ENCODE measurements at regions not wholly inside any gene's neighbourhood (a gene's known extent, or its start where the extent isn't known, plus 50 kb on each side); places are given as distances from the start of the nearest gene placed in this dataset.
A peak's percentile ranks its signal among the peaks of the same experiment; 100 is the strongest.

- H3K27me3 ChIP-seq: no peaks in the 10 kb centered on the region
- intact Hi-C loops (cut with DNase I): no loop called here
- DNase-seq: peak in 1 of 4 donors; percentile 3
- no peak overlapping the region for H3K27ac ChIP-seq
- ATAC-seq: no peak
- no peaks in the 10 kb centered on the region for H3K4me1 ChIP-seq
- no peak for TF ChIP-seq CTCF (IDR thresholded peaks at IDR 0.05)
- no peaks in the 10 kb centered on the region for H3K9me3 ChIP-seq
- H3K4me3 ChIP-seq: no peak overlapping the region
- H3K36me3 ChIP-seq: no peaks in the 10 kb centered on the region
Measured at GRCh38 chrX:16511796-16512776, 137.9 kb upstream of the S100G start.

DNA sequence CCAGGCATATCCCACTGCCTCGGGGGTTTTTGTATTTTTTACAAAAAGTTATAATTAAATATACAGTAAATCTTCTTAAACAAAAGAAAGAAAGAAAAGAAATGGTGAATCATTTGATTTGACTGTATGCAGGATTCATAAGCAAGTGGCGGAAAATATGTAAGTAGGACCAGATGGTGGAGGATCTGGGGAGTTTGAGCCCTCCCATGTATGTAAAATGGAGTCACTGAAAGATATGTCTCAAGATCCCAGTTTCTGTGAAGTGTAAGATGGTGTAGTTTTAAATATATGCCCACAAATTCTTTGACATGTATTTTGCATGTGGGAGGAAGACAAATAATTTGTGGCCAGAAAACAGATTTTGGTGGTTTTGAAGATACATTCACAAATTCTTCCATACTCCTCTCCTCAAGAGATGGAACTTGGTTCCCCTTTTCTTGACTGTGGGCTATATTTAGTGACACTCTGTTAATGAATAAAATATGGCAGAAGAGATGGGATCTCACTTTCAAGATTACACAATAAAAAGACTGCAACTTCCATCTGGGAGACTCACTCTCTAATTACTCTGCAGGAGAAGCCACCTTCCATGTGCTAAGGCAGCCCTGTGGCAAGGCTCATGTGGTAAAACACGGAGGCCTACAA lies 133.6 kb upstream of the S100G start:
- ATAC-seq (no peak), DNase-seq (no peak)
- Histone ChIP-seq H3K4me3 (no peak overlapping the region), H3K27ac (no peak overlapping the region), H3K4me1 (no peaks in the 10 kb centered on the region), H3K27me3 (no peaks in the 10 kb centered on the region), H3K9me3 (no peaks in the 10 kb centered on the region), H3K36me3 (no peaks in the 10 kb centered on the region)
- no peak for TF ChIP-seq CTCF (IDR thresholded peaks at IDR 0.05)
- intact Hi-C loops (cut with DNase I): no loop called here

- Histone ChIP-seq H3K36me3 (no peaks in the 10 kb centered on the region), H3K27ac (no peak overlapping the region), H3K4me1 (no peaks in the 10 kb centered on the region), H3K4me3 (no peak overlapping the region), H3K27me3 (no peaks in the 10 kb centered on the region), H3K9me3 (no peaks in the 10 kb centered on the region)
- no peak for DNase-seq
- TF ChIP-seq CTCF (IDR thresholded peaks at IDR 0.05): no peak
- intact Hi-C loops (cut with DNase I): no loop called here
- no peak for ATAC-seq
Measured at GRCh38 chrX:16517039-16517605, 132.8 kb upstream of the S100G start.

DNA sequence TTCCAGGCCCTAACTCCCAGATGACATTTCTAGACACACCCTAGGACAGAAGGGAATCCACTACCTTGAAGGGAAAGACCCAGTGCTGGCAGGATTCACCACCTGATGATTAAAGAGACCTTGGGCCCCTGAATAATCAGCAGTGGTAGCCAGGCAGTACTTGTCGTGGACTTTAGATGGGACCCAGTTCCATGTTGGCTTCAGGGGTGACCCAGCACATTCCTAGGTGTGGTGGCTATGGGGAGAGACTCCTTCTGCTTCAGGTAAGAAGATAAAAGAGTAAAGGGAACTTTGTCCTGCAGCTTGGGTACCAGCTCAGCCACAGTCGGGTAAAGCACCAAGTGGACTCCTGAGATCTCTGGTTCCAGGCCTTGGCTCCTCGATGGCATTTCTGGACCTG lies 131.8 kb upstream of the S100G start:
- no peaks in the 10 kb centered on the region for H3K4me1 ChIP-seq
- H3K27me3 ChIP-seq: no peaks in the 10 kb centered on the region
- no peak overlapping the region for H3K4me3 ChIP-seq
- DNase-seq (no peak), ATAC-seq (no peak)
- H3K9me3 ChIP-seq: no peaks in the 10 kb centered on the region
- no peak overlapping the region for H3K27ac ChIP-seq
- intact Hi-C loops (cut with DNase I): no loop called here
- H3K36me3 ChIP-seq: no peaks in the 10 kb centered on the region
- no peak for TF ChIP-seq CTCF (IDR thresholded peaks at IDR 0.05)

GRCh38 chrX:16524316-16524715 lies 125.6 kb upstream of the S100G start:
- ATAC-seq (no peak), DNase-seq (no peak)
- no peaks in the 10 kb centered on the region for H3K27me3 ChIP-seq
- H3K9me3 ChIP-seq: no peaks in the 10 kb centered on the region
- no peaks in the 10 kb centered on the region for H3K36me3 ChIP-seq
- no peak for TF ChIP-seq CTCF (IDR thresholded peaks at IDR 0.05)
- H3K4me3 ChIP-seq: no peak overlapping the region
- no peak overlapping the region for H3K27ac ChIP-seq
- H3K4me1 ChIP-seq: no peaks in the 10 kb centered on the region
- intact Hi-C loops (cut with DNase I): no loop called here

All from left lung (tissue), 4 donors.